Right ventricle myocardium superior (tissue), 1 donor: ENCODE measurements at regions not wholly inside any gene's neighbourhood (a gene's known extent, or its start where the extent isn't known, plus 50 kb on each side); places are given as distances from the start of the nearest gene placed in this dataset.
"Not testable (repeated sequence)": the region's sequence is repeated elsewhere in the genome, so short reads cannot be mapped to it uniquely, and the experiment has no call there.

Experiments
- ATAC-seq: fragments of 200-7000 bp; cut with Tn5 transposase; one replicate; pipeline ENCODE4 v1.9.1; 2020; ENCODE audit warnings: mild to moderate bottlenecking; ENCODE audit not compliant: poor library complexity
- DNase-seq: peaks from one replicate; pipeline ENCODE4 v3.0.0-alpha.2; 2020
- intact Hi-C: fragments of 100-400 bp; cut with DNase I; formaldehyde crosslinking; loops from one replicate; pipeline ENCODE4 v1.11.2; 2022
- donor health status: DM: no; HTN: yes; CAD: no; lungs with severe emphysema.

DNA sequence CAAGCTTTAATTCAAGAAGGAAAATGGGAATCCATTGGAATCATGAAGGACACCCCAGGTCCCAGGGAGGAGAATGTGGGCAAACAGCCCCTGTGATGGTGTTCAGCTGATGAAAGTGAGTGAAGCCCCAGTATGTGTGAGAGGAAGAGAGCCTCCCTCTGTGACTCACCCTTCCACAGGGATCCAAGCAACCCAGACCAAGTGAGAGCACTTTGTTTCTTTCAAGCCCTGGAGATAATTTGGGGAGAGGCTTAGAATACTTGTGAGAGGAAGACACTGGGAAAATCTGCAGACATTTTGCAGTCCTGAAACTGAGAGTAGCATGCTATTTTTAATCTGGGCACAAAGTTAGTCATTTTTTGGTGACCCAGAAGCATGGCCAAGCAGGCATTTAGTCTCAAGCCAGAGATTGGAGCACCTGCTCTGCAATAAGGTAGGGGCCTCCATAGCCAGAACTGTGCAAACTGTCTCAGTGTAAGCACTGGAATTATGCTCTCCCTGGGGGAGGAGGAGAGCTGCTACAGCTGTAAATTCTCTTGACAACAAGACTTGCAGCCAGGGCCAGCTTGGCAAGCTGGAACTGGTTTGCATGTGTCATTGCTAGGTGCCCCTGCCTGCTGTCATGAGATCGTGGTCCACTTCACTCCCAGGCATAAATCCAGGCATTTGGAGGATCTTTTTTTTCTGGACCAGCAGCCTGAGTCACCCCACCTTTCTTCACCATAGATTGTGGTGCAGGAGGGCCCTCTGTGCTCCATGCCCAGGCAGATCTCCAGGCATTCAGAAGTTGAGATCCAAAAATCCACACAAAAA, 537.8 kb upstream of the DPPA4 start:
- ATAC-seq (no peak), DNase-seq (no peak)
- intact Hi-C loops = no loop called here

DNA sequence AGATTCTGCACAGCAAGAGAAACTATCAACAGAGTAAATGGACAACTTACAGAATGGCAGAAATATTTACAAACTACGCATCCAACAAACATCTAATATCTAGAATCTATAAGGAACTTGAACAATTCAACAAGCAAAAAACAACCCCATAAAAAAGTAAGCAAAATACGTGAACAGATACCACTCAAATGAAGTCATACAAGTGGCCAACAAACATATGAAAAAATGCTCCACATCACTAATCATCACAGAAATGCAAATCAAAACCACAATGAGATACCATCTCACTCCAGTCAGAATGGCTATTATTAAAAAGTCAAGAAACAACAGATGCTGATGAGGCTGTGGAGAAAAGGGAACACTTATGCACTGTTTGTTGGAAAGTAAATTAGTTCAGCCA, 540.3 kb upstream of the DPPA4 start:
- intact Hi-C loops, DNase-seq, ATAC-seq: not testable (repeated sequence)

DNA sequence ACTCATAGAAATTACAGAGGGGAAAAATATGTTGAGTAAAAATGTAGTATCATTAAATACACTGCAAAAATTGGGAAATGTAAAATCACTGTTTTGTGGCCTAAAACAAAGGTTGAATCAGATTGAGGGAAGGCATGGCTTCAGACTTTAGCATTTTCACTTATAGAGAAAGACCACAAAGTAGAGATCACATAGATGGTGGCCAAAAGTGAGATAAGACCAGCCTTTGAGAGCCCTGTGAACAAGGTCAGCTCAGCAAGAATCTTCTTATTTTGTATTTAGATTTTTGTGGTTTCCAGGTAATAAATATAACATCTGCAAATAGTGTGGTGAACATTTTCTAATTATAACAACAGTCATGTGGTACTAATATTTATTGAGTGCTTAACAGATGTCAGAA, 544.8 kb upstream of the DPPA4 start:
- no peak for ATAC-seq
- intact Hi-C loops = no loop called here
- DNase-seq = no peak

- DNase-seq = no peak
- intact Hi-C loops = no loop called here
- no peak for ATAC-seq
Observed at GRCh38 chr3:109887293-109887692, 549.9 kb upstream of the DPPA4 start.

GRCh38 chr3:109888026-109888425, 550.7 kb upstream of the DPPA4 start:
- DNase-seq = no peak
- no peak for ATAC-seq
- intact Hi-C loops = no loop called here

GRCh38 chr3:109897734-109898133, 560.4 kb upstream of the DPPA4 start:
- no peak for DNase-seq
- no peak for ATAC-seq
- intact Hi-C loops = no loop called here

DNA sequence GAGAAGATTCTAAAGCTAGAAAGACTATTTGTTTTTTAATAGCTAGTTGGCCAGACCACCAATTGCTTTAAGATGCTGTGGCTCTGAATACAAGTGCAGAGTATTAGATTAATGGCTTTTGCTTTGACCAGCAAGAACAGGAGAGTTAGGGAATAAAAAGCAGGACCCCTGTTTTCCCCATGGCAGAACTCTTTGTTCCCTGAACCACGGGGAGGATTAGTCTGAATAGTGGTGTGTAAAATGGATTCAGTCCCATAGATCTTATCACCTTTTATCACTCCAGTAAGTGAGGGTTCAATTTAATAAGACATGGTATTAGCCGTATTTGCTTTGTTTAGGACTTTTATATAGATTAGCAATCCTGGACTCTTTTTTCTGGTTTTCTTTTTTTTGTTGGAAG, 562.6 kb upstream of the DPPA4 start:
- intact Hi-C loops = no loop called here
- DNase-seq (no peak), ATAC-seq (no peak)

DNA sequence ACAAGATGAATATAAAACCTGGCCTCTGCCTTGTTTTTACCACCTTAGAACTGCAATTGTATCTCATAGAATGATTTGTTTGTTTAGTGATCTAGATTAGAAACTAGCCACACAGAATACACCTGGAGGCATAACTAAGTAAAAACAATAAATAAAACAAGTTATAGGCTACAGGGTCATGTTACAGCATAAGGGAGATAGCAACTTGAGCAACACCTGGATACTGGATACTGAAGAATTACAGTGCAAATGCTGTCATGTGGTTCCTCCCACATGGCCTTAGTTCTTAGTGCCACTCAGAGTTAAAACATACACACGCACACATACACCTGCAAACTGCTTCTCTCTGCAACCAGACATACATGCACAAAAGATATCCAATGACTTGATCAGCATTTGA, 563.4 kb upstream of the DPPA4 start:
- ATAC-seq (no peak), DNase-seq (no peak)
- intact Hi-C loops = no loop called here

GRCh38 chr3:109902549-109902948, 565.2 kb upstream of the DPPA4 start:
- intact Hi-C loops = no loop called here
- DNase-seq (no peak), ATAC-seq (no peak)

DNA sequence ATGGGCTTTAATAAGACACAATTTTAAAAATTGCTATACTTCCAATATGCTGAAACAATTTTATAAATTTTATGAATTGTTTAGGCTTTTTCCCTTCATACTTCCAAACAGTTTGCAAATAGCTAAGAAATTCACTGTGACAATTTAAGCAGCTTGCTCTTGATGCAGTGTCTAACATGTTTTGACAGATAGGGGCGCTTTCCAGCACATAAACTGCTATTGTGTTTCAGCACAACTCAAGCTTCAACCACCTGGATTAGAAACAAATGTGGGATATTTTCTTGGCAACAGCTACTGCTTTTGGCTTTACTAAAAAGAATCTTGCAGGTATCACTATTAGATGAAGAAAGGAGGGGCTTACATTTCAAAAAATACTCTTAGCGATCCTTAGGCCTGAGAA, 565.8 kb upstream of the DPPA4 start:
- ATAC-seq = no peak
- intact Hi-C loops = no loop called here
- no peak for DNase-seq

GRCh38 chr3:109910772-109911171, 573.4 kb upstream of the DPPA4 start:
- intact Hi-C loops = no loop called here
- DNase-seq = no peak
- ATAC-seq = no peak

DNA sequence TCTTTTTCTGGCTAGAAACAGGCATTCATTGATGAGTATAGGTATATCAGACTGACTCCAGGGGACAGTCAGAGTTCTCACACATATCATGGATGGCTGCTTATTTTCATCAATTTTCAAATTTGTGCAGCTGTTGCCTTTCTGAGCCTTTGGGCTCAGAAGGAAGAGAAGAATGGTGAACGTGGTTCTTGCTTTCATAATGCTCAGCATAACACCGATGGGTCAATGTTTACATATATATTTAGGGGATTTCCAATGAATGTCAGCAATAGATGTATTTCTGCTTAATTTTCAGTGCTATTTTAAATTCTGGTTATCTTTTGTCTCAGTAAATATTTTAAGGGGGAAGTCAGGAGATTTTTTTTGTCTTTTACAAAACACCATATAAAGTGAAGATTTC, 581.4 kb upstream of the DPPA4 start:
- ATAC-seq (no peak), DNase-seq (no peak)
- intact Hi-C loops = no loop called here

GRCh38 chr3:109920749-109921148, 583.4 kb upstream of the DPPA4 start:
- no peak for ATAC-seq
- DNase-seq = no peak
- intact Hi-C loops = no loop called here

- intact Hi-C loops = no loop called here
- no peak for ATAC-seq
- no peak for DNase-seq
Observed at GRCh38 chr3:109921509-109921908, 584.2 kb upstream of the DPPA4 start.

GRCh38 chr3:109922856-109923255, 585.5 kb upstream of the DPPA4 start:
- ATAC-seq = no peak

DNA sequence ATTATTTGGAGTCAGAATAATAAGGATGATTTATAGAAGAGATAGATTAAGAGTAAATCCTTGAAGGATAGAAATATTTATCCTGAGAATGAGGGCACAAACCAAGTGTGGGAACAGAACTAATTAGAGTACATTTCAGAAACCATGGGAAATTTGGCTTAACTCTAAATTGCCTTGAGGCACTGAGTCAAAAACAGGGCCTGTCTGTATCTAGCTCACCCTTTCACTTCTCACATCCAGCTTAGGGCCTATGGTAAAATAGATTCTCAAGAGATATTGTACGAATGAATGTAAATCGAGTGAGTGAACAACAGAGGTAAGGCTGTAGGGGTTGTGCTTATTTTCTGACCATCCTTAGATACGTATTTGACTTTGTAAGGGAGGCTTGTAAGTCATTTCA, 586.1 kb upstream of the DPPA4 start:
- DNase-seq = no peak
- intact Hi-C loops = no loop called here
- no peak for ATAC-seq

More at GRCh38 chr3:109922856-109923255, 585.5 kb upstream of the DPPA4 start:
- intact Hi-C loops = no loop called here
- no peak for DNase-seq

GRCh38 chr3:109924196-109924595, 586.9 kb upstream of the DPPA4 start:
- no peak for DNase-seq
- no peak for ATAC-seq
- intact Hi-C loops = no loop called here

GRCh38 chr3:109926376-109926775, 589.0 kb upstream of the DPPA4 start:
- intact Hi-C loops = no loop called here
- ATAC-seq = no peak
- DNase-seq = no peak

DNA sequence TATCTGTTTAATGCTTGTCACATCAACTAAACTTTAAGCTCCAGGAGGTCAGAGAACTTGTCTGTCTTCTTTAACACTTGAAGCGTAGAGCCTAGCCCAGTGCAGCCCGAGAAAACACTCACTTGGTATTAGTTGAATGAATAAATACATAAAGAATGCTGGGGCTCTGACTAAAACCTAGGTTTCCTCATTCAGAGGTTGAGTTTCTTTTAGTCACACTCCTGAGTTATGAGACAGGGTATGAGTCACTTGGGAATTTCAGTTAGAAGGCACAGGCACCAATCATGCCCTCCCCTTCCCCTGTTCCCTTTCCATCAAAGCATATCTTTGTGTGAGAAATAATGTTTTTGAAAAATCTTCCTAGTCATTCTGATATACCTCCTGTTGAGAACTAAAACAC, 589.8 kb upstream of the DPPA4 start:
- intact Hi-C loops = no loop called here
- no peak for DNase-seq
- ATAC-seq = no peak

DNA sequence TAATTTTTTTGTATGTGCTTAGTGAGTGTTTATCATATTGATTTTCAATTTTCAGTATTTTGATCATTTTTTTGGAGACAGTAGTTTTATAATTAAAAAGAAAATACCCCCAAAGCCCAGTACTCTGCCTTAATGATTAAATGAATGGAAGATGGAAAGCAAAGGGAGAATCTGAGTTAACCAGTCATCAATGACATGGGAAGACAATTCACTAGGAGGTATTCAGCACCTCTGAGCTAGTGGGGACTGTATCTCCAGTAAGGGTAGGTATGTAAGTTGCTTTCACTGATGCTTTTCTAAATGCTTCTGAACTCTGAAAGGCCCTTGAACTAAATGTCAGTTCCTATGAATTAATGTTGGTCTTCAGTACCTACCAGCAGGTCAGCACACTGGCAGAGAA, 590.4 kb upstream of the DPPA4 start:
- ATAC-seq (no peak), DNase-seq (no peak)
- intact Hi-C loops = no loop called here

- DNase-seq (no peak), ATAC-seq (no peak)
- intact Hi-C loops = no loop called here
Observed at GRCh38 chr3:109930582-109930981, 593.2 kb upstream of the DPPA4 start.
